Uterus (tissue), 3 donors: ENCODE measurements at regions not wholly inside any gene's neighbourhood (a gene's known extent, or its start where the extent isn't known, plus 50 kb on each side); places are given as distances from the start of the nearest gene placed in this dataset.

Experiments used
- DNase-seq, 2 donors: peaks; one replicate each; pipeline ENCODE4 v3.0.0-alpha.2; 2019 to 2020
- H3K27ac ChIP-seq, 2 donors: fragments of 200-600 bp; sonication (generic); 1 replicate in 1 of 2; 2 replicates in 1 of 2; pipeline ENCODE4 v1.5.1; 2016 to 2018
- H3K27me3 ChIP-seq, 2 donors: fragments of 200-600 bp; sonication (generic); one replicate each; pipeline ENCODE4 v1.5.1; 2018 to 2019; ENCODE audit warnings: control low read depth in 1 of 2
- H3K36me3 ChIP-seq, 2 donors: fragments of 200-600 bp; sonication (generic); one replicate each; pipeline ENCODE4 v1.5.1; 2019; ENCODE audit warnings: control low read depth in 1 of 2
- H3K4me1 ChIP-seq, 2 donors: fragments of 200-600 bp; sonication (generic); one replicate each; pipeline ENCODE4 v1.5.1; 2018 to 2019; ENCODE audit warnings: control low read depth in 1 of 2
- H3K4me3 ChIP-seq, 2 donors: fragments of 200-600 bp; sonication (generic); 1 replicate in 1 of 2; 2 replicates in 1 of 2; pipeline ENCODE4 v1.5.1; 2018 to 2019; ENCODE audit warnings: mild to moderate bottlenecking in 1 of 2
- H3K9me3 ChIP-seq, 2 donors: fragments of 200-600 bp; sonication (generic); one replicate each; pipeline ENCODE4 v1.5.1; 2019; ENCODE audit warnings: control low read depth in 1 of 2
- CTCF ChIP-seq, 4 experiments: fragments of 200-600 bp in 2 of 4; fragments of 450-650 bp in 2 of 4; sonication (generic) in 2 of 4; IDR thresholded peaks; one replicate each; pipeline ENCODE4 v1.5.1; 2016 to 2019; ENCODE audit warnings: antibody characterized with exemption in 4 of 4, mild to moderate bottlenecking in 2 of 4, moderate library complexity in 1 of 4
- POLR2A ChIP-seq, 2 donors: fragments of 450-650 bp; IDR thresholded peaks; one replicate each; pipeline ENCODE4 v1.6.1; 2016; ENCODE audit warnings: antibody characterized with exemption in 2 of 2, mild to moderate bottlenecking in 1 of 2, moderate library complexity in 1 of 2
- intact Hi-C: fragments of 100-400 bp; cut with DNase I; formaldehyde crosslinking; loops from one replicate; pipeline ENCODE4 v1.15.1; 2023; ENCODE audit warnings: low total_unique reads
- donor health status: DM: yes; HTN: yes; CAD: no.

DNA sequence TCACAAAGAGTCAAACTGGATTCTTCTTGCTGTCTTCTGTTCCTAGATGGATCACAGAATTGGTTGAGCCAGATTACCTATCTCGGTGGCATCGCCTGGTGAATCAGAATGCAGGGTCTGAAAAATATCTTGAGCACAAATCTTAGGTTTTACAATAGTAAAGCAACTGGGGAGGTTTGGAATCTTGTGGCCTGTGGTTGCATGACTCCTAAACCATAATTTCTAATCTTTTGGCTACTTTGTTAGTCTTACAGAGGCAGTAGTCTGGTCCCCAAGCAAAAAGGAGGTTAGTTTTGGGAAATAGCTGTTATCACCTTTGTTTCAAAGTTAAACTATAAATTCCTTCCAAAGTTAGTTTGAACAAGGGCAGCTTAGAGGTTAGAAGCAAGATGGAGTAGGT is 1488.5 kb upstream of the FLRT2 start:
- no peaks in the 10 kb centered on the region for H3K4me1 ChIP-seq
- DNase-seq: no peak
- no peaks in the 10 kb centered on the region for H3K9me3 ChIP-seq
- no peaks in the 10 kb centered on the region for H3K27me3 ChIP-seq
- H3K36me3 ChIP-seq: no peaks in the 10 kb centered on the region
- no peak overlapping the region for H3K27ac ChIP-seq
- intact Hi-C loops: no loop called here
- no peak overlapping the region for H3K4me3 ChIP-seq
- no peak for TF ChIP-seq CTCF (IDR thresholded peaks at IDR 0.05)
- no peak for TF ChIP-seq POLR2A (IDR thresholded peaks at IDR 0.05)

GRCh38 chr14:84042992-84043391 is 1487.0 kb upstream of the FLRT2 start:
- no peak for DNase-seq
- intact Hi-C loops: no loop called here

DNA sequence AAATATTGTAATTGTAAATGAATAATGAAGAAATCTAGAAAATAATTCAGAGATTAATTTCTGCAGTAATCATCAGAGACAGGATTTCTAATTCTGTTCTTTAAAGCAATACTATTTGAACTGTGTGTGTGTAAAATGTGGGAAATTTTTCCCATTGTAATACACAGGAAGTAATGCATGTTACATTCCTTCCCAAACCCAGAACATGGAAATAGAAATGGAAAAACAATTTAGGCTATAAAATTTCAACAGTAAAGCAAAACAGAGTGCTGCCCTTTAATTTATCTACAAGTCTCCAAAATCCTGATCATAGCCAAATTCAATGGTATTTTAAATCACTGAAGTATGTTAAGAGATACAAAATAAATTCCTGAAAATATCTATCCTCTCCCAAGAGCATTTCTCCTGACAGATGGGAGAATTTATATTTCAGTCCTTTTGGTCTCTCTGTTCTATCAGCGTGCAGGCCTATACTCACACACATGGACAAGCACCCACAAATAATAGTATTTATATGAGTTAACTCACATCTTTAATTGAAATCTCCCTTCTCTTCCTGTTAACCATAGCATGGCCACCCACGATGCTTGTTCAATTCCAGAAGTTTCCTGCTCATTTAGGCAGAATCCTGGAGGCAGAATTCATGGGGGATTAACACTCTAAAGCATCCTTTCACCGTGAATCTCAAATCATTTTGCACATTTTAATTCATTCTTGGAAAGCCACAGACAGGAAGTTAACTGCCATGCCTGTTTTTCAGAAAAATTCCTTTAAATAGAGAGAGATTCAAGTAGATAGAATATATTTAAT is 1465.4 kb upstream of the FLRT2 start:
- no peak overlapping the region for H3K4me3 ChIP-seq
- H3K36me3 ChIP-seq: no peaks in the 10 kb centered on the region
- H3K4me1 ChIP-seq: no peaks in the 10 kb centered on the region
- no peaks in the 10 kb centered on the region for H3K9me3 ChIP-seq
- intact Hi-C loops: no loop called here
- no peak overlapping the region for H3K27ac ChIP-seq
- H3K27me3 ChIP-seq: no peaks in the 10 kb centered on the region
- no peak for DNase-seq
- TF ChIP-seq POLR2A (IDR thresholded peaks at IDR 0.05): no peak
- TF ChIP-seq CTCF (IDR thresholded peaks at IDR 0.05): no peak

More at GRCh38 chr14:84042992-84043391, 1487.0 kb upstream of the FLRT2 start:
- Histone ChIP-seq H3K27ac (no peak overlapping the region), H3K36me3 (no peaks in the 10 kb centered on the region), H3K4me1 (no peaks in the 10 kb centered on the region), H3K27me3 (no peaks in the 10 kb centered on the region), H3K9me3 (no peaks in the 10 kb centered on the region), H3K4me3 (no peak overlapping the region)
- TF ChIP-seq POLR2A (IDR thresholded peaks at IDR 0.05): no peak
- no peak for TF ChIP-seq CTCF (IDR thresholded peaks at IDR 0.05)

DNA sequence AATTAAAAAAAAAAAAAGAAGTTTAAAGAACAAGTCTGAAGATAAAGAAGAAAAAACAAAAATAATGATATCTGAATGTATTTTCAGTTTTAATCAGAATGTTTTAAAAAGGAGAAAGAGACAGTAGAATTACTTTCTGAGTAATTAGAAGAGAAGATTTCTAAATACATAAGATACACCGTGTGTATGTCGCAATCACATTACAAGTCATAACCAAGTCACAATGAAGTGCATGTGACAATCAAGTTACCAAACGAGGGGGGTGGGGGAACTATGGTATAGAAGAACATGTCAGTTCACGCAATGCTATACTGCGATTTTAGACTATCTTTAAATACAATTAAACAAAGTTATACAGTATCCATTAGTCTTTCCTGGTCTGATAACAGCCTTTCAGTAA is 1464.1 kb upstream of the FLRT2 start:
- intact Hi-C loops: no loop called here
- Histone ChIP-seq H3K36me3 (no peaks in the 10 kb centered on the region), H3K4me3 (no peak overlapping the region), H3K4me1 (no peaks in the 10 kb centered on the region), H3K9me3 (no peaks in the 10 kb centered on the region), H3K27me3 (no peaks in the 10 kb centered on the region), H3K27ac (no peak overlapping the region)
- TF ChIP-seq CTCF (IDR thresholded peaks at IDR 0.05) (no peak), POLR2A (IDR thresholded peaks at IDR 0.05) (no peak)
- no peak for DNase-seq

DNA sequence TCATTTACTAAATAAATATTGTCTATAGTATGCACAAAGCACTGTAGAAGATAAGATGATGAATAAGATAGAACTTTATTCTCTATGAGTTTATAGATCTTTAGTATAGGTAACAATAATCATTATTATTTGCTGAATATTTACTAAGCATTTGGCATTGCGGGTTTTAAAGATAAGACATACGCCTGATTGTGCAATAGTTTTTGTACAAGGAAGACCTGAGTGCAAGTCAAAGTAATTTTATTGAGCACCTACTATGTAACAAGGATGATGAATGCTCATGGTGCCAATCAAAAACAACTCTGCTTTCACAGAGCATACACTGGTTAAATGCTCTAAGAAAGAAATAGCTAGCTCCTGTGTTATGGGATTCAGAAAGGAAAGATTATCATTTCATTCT is 1461.7 kb upstream of the FLRT2 start:
- Histone ChIP-seq H3K9me3 (no peaks in the 10 kb centered on the region), H3K36me3 (no peaks in the 10 kb centered on the region), H3K27ac (no peak overlapping the region), H3K27me3 (no peaks in the 10 kb centered on the region), H3K4me3 (no peak overlapping the region), H3K4me1 (no peaks in the 10 kb centered on the region)
- intact Hi-C loops: no loop called here
- no peak for DNase-seq
- TF ChIP-seq CTCF (IDR thresholded peaks at IDR 0.05): no peak
- TF ChIP-seq POLR2A (IDR thresholded peaks at IDR 0.05): no peak
